GM23248 (cell line): ENCODE measurements at regions not wholly inside any gene's neighbourhood (a gene's known extent, or its start where the extent isn't known, plus 50 kb on each side); places are given as distances from the start of the nearest gene placed in this dataset.

Experiments used
- EZH2 ChIP-seq: fragments of 200-600 bp; sonication (generic); IDR thresholded peaks from 2 replicates; pipeline ENCODE4 v1.6.1; 2018; ENCODE audit warnings: antibody characterized with exemption, mild to moderate bottlenecking; ENCODE audit not compliant: insufficient read depth, poor library complexity, severe bottlenecking
- EZH2phosphoT487 ChIP-seq: fragments of 200-600 bp; sonication (generic); IDR thresholded peaks from 2 replicates; pipeline ENCODE4 v1.6.1; 2018; ENCODE audit warnings: antibody characterized with exemption, moderate library complexity, mild to moderate bottlenecking, low read depth; ENCODE audit not compliant: insufficient read depth

DNA sequence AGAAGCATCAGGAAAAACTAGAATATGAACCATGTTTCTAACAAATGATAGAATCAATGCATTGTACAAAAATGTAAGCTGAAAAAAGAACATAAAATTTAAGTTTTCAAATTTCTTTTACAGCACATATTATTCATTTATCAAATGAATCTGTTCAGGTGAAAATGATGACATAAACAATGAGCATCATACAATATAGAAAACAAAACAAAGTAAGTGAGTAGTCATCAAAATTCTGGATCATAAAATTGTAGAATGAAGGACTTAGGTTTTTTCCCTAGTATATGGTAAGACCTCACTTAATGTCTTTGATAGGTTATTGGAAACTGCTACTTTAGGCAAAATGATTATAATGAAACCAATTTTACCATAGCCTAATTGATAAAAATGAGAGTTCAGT is 427.0 kb upstream of the KCNH7 start:
- TF ChIP-seq EZH2 (no peak), EZH2phosphoT487 (no peak)
